ENCODE measurements at regions not wholly inside any gene's neighbourhood (a gene's known extent, or its start where the extent isn't known, plus 50 kb on each side); places are given as distances from the start of the nearest gene placed in this dataset.
A peak's percentile ranks its signal among the peaks of the same experiment; 100 is the strongest.
"Not testable (repeated sequence)": the region's sequence is repeated elsewhere in the genome, so short reads cannot be mapped to it uniquely, and the experiment has no call there.

DNA sequence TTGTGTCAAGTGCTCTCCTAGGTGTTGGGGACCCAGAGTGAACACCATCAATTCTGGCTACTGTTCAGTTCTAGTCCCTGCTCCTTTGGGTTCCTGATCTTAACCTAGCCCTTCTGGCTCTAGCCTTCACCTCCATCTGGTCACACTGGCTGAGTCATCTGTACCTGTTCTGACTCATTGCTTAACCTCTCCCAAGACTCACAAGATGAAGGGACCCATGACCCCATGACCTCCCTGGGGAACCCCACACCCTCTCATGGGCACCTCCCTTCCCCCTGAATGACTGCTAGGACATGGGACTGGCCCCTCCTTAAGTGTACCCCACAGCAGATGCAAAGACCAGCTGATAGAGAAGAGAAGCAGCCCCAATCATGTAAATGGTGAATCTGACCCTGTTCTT lies 345.8 kb upstream of the CDH5 start:
- no peak for DNase-seq (ENCODE audit: extremely low read depth in 1 of 11, low read depth in 9 of 11, low spot score in 4 of 11)

DNA sequence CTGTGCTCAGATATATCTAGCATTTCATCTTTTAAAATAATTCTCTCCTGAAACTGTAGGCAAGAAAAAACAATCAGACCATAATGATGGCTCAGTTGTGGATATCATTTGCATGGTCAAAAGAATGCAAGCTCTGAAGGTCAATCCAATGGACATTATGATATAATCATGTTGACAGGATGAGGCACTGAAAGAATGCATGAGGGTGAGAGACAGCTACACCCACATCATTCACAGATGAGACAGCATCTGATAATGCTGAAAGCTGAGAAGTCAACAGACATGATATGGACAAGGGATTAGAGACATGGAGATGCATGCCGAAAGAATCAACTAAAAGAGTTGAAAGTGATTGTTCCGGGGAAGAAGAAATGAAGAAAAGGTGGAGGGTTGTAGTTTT lies 346.4 kb upstream of the CDH5 start:
- DNase-seq (ENCODE audit: extremely low read depth in 1 of 11, low read depth in 9 of 11, low spot score in 4 of 11) = no peak

DNA sequence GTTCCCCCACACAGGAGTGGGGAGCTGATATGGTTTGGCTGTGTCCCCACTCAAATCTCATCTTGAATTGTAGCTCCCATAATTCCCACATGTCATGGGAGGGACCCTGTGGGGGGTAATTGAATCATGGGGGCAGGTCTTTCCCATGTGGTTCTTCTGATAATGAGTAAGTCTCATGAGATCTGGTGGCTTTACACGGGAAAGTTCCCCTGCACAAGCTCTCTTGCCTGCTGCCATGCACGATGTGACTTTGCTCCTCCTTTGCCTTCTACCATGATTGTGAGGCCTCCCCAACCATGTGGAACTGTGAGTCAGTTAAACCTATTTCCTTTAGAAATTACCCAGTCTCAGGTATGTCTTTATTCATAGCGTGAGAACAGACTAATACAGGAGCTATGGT lies 347.0 kb upstream of the CDH5 start:
- DNase-seq (ENCODE audit: extremely low read depth in 1 of 11, low read depth in 9 of 11, low spot score in 4 of 11) = not testable (repeated sequence)

DNA sequence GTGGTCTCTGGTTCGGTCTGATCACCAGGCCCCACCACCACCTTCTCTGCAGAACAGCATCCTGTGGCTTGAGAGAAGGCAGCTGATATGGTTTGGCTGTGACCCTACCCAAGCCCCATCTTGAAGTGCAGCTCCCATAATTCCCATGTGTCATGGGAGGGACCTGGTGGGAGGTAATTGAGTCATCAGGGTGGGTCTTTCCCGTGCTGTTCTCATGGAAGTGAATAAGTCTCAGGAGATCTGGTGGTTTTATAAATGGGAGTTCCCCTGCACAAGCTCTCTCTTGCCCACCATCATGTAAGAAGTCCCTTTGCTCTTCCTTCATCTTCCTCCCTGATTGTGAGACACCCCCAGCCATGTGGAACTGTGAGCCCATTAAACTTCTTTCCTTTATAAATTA lies 352.3 kb upstream of the CDH5 start:
- DNase-seq (ENCODE audit: extremely low read depth in 1 of 11, low read depth in 9 of 11, low spot score in 4 of 11) = no peak

DNA sequence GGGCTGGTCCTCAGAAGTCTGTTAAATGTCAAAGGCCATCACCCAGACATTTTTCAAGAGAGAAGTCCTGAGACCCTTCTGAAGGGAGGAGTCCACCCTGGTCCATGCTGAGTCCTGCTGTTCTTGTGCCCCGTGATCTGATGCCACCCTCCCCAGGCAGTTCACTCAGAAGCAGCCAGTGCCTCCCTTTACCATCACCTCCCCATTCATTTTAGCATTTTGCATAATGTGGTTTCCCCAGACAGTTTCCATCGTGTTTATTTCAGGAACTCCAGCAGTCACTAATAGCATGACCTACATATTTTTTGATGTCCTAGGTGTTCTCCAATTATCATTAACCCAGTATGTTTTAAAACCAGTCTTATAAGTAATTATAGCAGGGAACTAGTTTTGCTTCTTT lies 353.0 kb upstream of the CDH5 start:
- no peak for DNase-seq (ENCODE audit: extremely low read depth in 1 of 11, low read depth in 9 of 11, low spot score in 4 of 11)

DNA sequence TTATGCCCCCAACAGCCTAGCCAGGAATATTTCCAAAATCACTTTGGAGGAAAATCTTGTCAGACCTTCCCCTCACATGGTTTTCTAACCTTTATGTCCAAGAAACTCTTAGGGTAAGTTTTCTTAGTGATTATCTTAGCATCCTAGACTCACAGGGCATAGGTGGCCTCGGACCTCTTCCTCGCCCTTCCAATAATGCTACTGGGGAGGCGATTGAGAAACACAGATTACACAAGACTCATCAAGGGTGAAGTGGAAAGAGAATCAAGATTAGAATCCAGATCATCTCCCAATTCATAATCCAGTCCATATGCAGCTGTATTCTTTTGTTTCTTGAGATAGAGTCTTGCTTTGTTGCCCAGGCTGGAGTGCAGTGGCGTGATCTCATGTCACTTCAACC lies 358.4 kb upstream of the CDH5 start:
- no peak for DNase-seq (ENCODE audit: extremely low read depth in 1 of 11, low read depth in 9 of 11, low spot score in 4 of 11)

DNA sequence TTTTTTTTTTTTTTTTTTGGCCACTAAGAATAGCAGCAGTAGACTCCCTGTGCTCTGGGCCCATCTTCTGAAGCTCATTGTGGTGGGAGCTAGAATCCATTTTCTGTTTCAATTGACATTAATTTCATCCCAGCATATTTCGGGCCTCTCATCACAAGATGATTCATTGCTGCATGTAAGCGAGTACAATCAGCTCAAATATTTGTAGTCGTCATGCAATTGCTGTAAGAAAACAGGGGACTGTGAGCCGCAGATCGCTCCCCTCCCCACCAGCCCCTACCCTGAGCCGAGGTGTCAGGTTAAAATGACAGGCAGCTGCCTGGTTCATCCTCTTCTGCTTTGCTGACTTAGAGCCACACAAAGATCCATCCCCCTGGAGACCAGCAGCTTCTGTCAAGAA lies 358.8 kb upstream of the CDH5 start:
- DNase-seq (ENCODE audit: extremely low read depth in 1 of 11, low read depth in 9 of 11, low spot score in 4 of 11) = no peak

DNA sequence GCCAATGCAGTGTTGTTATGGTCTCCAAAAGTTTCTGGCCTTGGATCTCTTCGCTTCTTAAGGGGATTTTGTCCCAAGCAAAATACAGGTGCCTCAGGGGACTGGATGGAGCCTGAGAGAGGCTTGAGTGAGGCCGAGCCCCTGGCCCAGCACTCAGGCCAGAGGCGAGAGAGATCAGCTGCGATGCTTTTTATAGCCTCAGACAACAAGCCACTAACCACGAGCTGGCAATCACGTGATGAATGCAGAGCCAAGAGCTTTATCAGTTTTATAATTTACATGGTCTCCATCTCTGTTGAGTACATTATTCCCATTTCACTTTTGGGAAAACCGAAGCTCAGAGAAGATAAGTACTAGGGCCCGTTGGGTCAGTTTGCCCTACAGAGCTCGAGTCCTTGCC lies 360.0 kb upstream of the CDH5 start:
- DNase-seq (ENCODE audit: extremely low read depth in 1 of 11, low read depth in 9 of 11, low spot score in 4 of 11) = no peak

DNA sequence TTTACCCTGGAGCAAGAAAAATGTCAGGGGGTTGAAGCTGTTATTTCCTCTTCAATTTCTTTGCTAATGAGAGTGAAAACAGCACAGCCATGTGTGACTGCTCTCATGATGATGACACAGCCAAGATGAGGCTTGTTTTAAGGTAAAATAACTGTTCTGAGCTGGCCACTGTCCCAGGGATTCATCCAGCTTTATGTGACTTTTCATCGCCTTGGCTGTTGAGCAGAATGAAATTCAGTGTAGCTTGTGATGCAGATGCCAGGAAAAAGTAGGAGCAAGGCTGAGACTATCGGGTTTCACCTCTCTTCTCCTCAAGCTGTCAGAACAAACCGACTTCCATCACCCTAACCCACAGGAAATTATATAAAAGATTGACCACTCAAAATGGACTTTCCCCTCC lies 361.8 kb upstream of the CDH5 start:
- DNase-seq (ENCODE audit: extremely low read depth in 1 of 11, low read depth in 9 of 11, low spot score in 4 of 11) = no peak

DNA sequence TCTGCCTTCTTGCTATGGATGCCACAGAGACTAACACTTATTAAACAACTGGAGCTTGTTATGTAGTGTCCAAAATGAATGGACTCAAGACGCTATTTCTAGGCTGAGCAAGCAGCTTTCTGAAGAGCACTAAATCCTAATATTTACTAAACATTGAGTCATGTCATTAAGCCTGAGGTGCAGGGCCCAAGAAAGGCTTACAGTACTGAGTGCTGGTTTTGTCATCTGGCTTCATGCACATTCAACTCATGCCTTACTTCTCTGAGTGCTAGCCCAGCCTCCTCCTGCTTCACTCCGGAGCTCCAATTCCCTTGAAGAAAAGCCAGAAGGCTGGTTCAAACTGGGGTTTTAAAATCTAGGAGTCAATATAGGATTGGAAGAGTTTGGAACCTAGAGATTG lies 363.3 kb upstream of the CDH5 start:
- DNase-seq (ENCODE audit: extremely low read depth in 1 of 11, low read depth in 9 of 11, low spot score in 4 of 11) = no peak

DNA sequence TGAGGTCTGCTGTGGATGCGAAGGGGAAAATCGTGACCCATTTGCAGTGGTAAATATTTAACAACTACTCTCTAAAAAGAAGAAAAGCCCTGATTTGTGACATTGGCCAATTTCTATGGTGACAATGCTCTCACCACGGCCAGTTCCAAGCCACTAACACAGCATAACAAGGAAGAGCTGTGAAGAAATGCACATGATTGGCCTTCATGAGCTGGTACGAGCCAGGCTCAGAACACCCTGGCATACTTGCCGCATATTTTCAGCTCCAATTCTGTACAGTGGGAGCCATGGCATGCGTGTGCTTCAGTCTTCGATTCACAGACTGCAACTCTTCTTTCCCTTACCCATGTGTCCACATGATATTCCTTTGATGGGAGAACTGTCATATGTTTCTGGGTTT lies 363.9 kb upstream of the CDH5 start:
- DNase-seq (ENCODE audit: extremely low read depth in 1 of 11, low read depth in 9 of 11, low spot score in 4 of 11) = no peak

DNA sequence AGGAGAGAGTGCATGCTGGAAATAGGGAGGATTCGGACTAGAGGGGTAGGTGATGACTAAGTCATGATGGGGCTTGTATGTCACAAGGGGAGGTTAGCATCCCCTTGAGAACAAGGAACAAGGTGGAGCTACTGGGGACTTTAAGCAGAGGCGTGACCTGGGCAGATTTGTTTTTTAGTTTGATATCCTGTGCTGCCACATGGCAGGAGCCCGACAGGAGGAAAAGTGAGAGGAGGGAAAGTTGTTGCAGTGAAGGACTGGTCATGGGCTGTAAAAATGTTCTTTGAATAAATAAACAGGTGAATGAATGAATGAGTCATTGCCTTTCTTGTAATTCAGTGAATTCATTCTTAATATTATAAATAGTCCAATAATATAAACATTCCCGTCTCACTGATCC lies 365.1 kb upstream of the CDH5 start:
- no peak for DNase-seq (ENCODE audit: extremely low read depth in 1 of 11, low read depth in 9 of 11, low spot score in 4 of 11)

DNA sequence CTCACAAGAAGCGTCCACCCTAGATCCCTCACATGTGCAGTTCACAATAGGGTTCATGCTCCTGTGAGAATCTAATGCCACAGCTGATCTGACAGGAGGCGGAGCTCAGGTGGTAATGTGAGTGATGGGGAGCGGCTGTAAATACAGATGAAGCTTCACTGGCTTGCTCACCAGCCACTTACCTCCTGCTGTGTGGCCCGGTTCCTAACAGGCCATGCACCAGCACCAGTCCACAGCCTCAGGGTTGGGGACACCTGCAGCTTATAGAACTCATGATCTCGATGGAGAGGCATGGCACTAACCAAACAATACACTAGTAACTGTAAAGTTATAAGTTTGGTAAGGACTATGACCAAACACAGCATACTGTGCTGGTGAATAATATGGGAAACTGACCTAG lies 368.0 kb upstream of the CDH5 start:
- DNase-seq (ENCODE audit: extremely low read depth in 1 of 11, low read depth in 9 of 11, low spot score in 4 of 11) = no peak

DNA sequence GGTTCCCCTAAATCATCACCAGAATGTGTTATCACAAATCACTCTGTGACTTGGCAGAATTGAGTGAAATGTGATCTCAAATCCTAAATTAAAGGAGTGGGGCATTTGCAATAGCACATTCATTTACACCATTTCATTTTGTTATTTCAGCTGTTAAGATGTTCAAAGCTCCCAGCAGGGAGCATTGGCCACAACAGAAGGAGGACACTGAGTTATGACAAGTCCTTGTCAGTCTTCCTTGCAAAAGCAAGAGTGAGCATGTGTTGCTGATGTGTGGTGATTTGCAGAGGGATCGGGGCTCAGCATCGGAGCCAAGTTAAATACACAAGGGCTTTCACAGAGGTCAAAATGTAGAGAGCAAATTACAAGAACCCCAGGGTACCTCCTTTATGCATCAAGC lies 372.2 kb upstream of the CDH5 start:
- no peak for DNase-seq (ENCODE audit: extremely low read depth in 1 of 11, low read depth in 9 of 11, low spot score in 4 of 11)

DNA sequence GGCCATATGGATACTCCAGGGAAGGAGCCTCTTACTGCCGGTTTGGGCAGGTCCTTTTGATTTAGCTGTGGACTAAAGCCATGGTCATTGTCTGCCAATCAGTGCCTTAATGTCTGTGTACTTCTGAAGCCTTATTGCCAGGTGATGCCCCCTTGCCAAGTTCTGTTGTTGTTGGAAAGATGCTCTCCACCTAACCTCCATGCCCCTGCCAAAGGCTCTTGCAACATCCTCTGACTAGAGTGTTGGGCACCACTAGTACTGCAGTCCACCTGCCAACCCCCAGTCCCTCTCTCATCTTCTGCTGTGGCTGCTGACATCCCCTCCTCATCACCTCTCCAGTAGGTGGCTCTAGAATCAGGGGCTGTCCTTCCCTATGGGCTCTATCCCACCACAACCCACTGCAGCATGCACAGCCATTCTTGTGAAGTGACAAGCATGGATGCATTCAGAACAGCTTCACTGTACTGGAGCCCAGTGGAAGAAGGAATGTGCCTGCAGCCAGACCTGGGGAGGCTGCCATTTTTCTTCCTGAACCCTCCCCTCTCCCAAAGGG lies 375.3 kb upstream of the CDH5 start:
- DNase-seq (ENCODE audit: extremely low read depth in 1 of 11, low read depth in 9 of 11, low spot score in 4 of 11) = no peak

DNA sequence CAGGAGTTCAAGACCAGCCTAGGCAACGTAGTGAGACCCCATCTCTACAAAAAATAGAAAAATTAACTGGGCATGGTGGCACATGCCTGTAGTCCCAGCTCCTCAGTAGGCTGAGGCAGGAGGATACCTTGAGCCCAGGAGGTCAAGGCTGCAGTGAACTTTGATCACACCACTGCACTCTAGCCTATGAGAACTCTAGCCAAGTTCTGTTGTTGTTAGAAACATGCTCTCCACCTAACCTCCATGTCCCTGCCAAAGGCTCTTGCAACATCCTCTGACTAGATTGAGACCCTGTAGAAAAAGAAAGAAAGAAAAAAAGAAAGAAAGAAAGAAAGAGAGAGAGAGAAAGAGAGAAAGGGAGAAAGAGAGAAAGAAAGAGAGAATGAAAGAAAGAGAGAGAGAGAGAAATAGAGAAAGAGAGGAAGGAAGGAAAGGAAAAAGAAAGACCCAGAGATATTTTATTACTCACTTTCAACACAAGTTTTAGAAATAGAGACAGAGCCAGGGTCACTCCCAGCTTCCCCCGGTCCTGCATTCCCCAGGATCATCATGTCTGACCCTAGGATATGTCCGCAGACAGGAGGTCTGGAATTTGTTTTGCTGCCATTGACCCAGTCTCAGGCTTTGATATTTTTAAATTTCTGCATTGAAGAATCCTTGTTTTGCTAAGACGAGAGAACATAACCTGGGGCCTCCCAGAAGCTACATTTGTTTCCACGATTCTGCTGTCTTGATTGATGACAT lies 376.5 kb upstream of the CDH5 start:
- DNase-seq (ENCODE audit: extremely low read depth in 1 of 11, low read depth in 9 of 11, low spot score in 4 of 11) = no peak

DNA sequence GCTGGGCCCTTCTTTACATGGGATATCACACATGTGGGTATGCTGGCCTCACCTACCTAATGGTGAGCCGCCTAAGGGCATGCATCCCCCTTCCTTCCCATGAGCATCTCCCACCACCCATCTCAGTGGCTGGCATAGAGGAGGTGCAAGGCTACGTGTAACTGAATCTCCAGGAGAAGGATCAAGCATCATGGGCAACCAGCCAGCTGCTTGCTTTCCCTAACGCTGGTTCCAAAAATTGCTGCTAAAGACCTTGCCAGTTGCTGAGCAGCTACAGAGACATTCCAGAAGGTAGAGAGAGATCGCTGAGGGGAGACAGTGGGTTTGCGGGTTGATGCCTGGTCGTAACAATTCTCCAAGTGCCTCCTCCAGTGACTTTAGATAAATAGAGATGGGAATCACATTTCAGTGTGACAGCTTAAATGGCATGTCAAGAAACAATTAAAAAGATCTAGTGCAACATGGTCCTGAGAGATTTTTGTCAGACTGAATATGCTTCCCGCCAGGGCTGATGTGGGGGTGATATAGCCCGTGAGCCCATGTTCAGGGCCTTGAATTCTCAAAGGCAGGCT lies 378.4 kb upstream of the CDH5 start:
- DNase-seq (ENCODE audit: extremely low read depth in 1 of 11, low read depth in 9 of 11, low spot score in 4 of 11) = peak in 2 of 11 donors; percentile 24 to 34

DNA sequence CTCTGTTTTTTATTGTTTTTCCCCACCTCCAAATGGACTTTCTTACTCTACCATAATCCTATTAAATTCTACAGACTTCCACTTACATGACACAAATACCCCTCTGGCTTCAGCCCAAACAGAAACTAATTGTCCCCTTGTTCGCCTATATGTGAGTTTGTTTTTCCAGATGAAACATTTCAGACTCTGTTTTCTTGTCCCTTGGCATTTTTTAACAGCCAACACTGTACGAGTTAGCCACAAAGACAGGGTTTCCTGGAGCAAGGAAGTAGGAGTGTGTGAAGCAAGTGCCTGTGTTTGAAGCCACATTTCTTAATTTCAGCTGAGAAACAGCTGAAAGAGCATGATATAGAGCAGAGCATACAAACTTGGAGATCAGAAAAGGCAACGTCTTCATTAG lies 382.2 kb upstream of the CDH5 start:
- peak in 1 of 11 donors; percentile 38 for DNase-seq (ENCODE audit: extremely low read depth in 1 of 11, low read depth in 9 of 11, low spot score in 4 of 11)

DNA sequence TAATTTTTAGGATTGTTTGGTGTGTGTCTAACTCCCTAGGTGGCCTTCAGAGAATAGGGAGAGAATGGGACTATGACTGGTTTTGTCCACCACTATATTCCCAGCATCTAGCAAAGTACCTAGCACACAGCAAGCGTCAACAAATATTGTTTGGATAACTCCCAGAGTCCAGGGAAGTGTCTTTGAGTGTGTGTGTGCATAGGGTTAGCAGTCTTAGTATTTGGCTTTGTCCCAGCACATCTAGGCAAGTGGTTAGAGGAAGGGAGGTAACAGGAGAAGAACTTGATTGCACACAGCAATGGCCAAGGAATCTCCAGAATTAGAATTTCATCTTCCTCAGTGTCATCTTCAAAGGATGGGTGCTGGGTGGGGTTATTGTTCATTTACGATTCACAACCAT lies 385.4 kb upstream of the CDH5 start:
- no peak for DNase-seq (ENCODE audit: extremely low read depth in 1 of 11, low read depth in 9 of 11, low spot score in 4 of 11)

DNA sequence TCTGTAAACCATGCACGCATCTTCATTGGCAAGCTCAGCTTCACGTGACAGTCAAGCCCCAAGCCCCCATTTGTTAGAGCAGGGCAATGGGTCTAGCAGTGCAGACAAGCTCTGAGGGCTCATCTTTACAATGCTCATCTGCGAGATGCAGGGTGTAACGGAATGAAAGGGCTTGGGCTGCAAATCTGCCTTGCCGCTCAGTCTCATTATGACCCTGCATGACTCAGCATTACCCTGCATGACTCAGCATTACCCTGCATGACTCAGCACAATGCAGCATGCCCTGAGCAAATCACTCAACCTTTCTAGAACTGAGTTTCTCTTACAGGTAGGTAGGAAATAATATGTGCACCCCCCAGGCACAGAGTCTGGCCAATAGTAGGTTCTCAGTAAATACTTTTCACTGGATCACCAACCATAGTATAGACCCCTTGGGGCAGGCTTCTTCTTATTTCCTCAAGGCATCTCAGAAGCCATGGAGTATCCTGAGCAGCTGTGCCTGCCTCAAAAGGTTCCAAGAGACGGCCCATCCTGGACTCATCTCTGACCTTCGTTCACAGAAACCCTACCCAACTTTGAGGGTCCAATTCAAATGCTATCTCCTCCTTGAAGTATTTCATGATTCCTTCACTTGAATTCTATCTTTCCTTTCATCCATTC lies 391.3 kb upstream of the CDH5 start:
- DNase-seq (ENCODE audit: extremely low read depth in 1 of 11, low read depth in 9 of 11, low spot score in 4 of 11) = no peak

DNA sequence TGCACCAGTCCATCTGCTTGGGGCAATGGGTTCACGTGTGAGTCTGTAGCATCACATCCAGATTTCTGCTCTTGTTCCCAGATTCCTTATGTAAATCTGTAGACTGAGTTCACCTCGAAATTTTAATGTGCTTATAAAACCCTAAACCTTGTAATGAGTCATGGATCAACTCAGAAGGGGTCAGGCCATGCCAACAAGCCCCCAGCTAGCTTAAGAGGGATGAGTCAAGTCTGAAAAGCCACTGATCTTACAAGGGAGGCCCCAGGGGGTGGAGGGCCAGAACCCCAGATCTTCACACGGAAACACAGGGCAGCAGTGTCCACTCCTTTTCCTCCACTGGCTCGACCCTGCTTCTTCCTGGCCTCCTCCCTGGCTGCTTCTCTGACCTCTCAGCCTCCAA lies 399.1 kb upstream of the CDH5 start:
- no peak for DNase-seq (ENCODE audit: extremely low read depth in 1 of 11, low read depth in 9 of 11, low spot score in 4 of 11)

Measured in renal cortex interstitium (tissue), 11 donors.